DND-41 (cell line): ENCODE measurements at regions not wholly inside any gene's neighbourhood (a gene's known extent, or its start where the extent isn't known, plus 50 kb on each side); places are given as distances from the start of the nearest gene placed in this dataset.
"Not testable (repeated sequence)": the region's sequence is repeated elsewhere in the genome, so short reads cannot be mapped to it uniquely, and the experiment has no call there.

ENCODE experiments used
- EZH2 ChIP-seq: IDR thresholded peaks from 3 replicates; pipeline ENCODE4 v1.6.1; 2012; ENCODE audit warnings: borderline replicate concordance, low read depth, mild to moderate bottlenecking, moderate library complexity, low read length, inconsistent platforms; ENCODE audit not compliant: severe bottlenecking
- TF ChIP-seq, protein P1 (sequence below): IDR thresholded peaks from 2 replicates; pipeline ENCODE4 v1.5.1; 2012; ENCODE audit warnings: borderline replicate concordance, low read length, moderate library complexity, mild to moderate bottlenecking; ENCODE audit not compliant: poor library complexity, severe bottlenecking; ENCODE audit errors: extremely low read depth

- TF ChIP-seq, protein P1, sequence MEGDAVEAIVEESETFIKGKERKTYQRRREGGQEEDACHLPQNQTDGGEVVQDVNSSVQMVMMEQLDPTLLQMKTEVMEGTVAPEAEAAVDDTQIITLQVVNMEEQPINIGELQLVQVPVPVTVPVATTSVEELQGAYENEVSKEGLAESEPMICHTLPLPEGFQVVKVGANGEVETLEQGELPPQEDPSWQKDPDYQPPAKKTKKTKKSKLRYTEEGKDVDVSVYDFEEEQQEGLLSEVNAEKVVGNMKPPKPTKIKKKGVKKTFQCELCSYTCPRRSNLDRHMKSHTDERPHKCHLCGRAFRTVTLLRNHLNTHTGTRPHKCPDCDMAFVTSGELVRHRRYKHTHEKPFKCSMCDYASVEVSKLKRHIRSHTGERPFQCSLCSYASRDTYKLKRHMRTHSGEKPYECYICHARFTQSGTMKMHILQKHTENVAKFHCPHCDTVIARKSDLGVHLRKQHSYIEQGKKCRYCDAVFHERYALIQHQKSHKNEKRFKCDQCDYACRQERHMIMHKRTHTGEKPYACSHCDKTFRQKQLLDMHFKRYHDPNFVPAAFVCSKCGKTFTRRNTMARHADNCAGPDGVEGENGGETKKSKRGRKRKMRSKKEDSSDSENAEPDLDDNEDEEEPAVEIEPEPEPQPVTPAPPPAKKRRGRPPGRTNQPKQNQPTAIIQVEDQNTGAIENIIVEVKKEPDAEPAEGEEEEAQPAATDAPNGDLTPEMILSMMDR: not testable (repeated sequence)
- TF ChIP-seq EZH2: not testable (repeated sequence)
Measured at GRCh38 chr21:36231444-36231843, 74.8 kb downstream of the DOP1B start.
